Osteoblast (primary cell): ENCODE measurements at regions not wholly inside any gene's neighbourhood (a gene's known extent, or its start where the extent isn't known, plus 50 kb on each side); places are given as distances from the start of the nearest gene placed in this dataset.

ENCODE experiments used
- DNase-seq: peaks from one replicate; pipeline ENCODE4 v3.0.0; 2011; ENCODE audit warnings: low spot score, mixed read lengths; ENCODE audit not compliant: insufficient read length; ENCODE audit errors: missing footprints
- H2AFZ ChIP-seq: 2 replicates; pipeline ENCODE4 v1.6.0; 2011; ENCODE audit warnings: mild to moderate bottlenecking, low read length
- H3K27ac ChIP-seq: 2 replicates; pipeline ENCODE4 v1.5.1; 2011; ENCODE audit warnings: mild to moderate bottlenecking, low read depth, low read length, moderate library complexity
- H3K27me3 ChIP-seq: 2 replicates; pipeline ENCODE4 v1.6.0; 2012; ENCODE audit warnings: mild to moderate bottlenecking, control low read depth, inconsistent platforms, low read length, moderate library complexity; ENCODE audit not compliant: insufficient read depth
- H3K36me3 ChIP-seq: 2 replicates; pipeline ENCODE4 v1.5.1; 2011; ENCODE audit warnings: mild to moderate bottlenecking, low read length, control low read depth, moderate library complexity; ENCODE audit not compliant: insufficient read depth
- H3K4me1 ChIP-seq: 2 replicates; pipeline ENCODE4 v1.5.1; 2011; ENCODE audit warnings: mild to moderate bottlenecking, low read length, control low read depth, moderate library complexity; ENCODE audit not compliant: insufficient read depth
- H3K4me2 ChIP-seq: 2 replicates; pipeline ENCODE4 v1.6.0; 2011; ENCODE audit warnings: mild to moderate bottlenecking, low read length; ENCODE audit not compliant: insufficient read depth
- H3K4me3 ChIP-seq: fragments of 200-600 bp; sonication (generic); 3 replicates; pipeline ENCODE4 v1.5.1; 2012; ENCODE audit warnings: mild to moderate bottlenecking, low read length, inconsistent platforms; ENCODE audit not compliant: insufficient read depth
- H3K79me2 ChIP-seq: 2 replicates; pipeline ENCODE4 v1.6.0; 2012; ENCODE audit warnings: mild to moderate bottlenecking, low read length, control low read depth, inconsistent platforms; ENCODE audit not compliant: insufficient read depth
- H3K9me3 ChIP-seq: 2 replicates; pipeline ENCODE4 v1.5.1; 2011; ENCODE audit warnings: low read depth, low read length, control low read depth
- H4K20me1 ChIP-seq: 2 replicates; pipeline ENCODE4 v1.6.0; 2012; ENCODE audit warnings: mild to moderate bottlenecking, low read length, control low read depth; ENCODE audit not compliant: insufficient read depth
- TF ChIP-seq, protein P1 (sequence below): IDR thresholded peaks from 2 replicates; pipeline ENCODE4 v1.5.1; 2011; ENCODE audit warnings: mild to moderate bottlenecking, low read depth, low read length, moderate library complexity; ENCODE audit errors: extremely low read depth

- no peaks in the 10 kb centered on the region for H3K27me3 ChIP-seq
- H4K20me1 ChIP-seq, result no peaks in the 10 kb centered on the region
- no peaks in the 10 kb centered on the region for H3K4me1 ChIP-seq
- no peaks in the 10 kb centered on the region for H3K36me3 ChIP-seq
- H3K79me2 ChIP-seq, result no peaks in the 10 kb centered on the region
- H3K9me3 ChIP-seq, result no peaks in the 10 kb centered on the region
- DNase-seq, result no peak
- H3K4me3 ChIP-seq, result no peak overlapping the region
- H3K4me2 ChIP-seq, result no peak overlapping the region
- TF ChIP-seq, protein P1, sequence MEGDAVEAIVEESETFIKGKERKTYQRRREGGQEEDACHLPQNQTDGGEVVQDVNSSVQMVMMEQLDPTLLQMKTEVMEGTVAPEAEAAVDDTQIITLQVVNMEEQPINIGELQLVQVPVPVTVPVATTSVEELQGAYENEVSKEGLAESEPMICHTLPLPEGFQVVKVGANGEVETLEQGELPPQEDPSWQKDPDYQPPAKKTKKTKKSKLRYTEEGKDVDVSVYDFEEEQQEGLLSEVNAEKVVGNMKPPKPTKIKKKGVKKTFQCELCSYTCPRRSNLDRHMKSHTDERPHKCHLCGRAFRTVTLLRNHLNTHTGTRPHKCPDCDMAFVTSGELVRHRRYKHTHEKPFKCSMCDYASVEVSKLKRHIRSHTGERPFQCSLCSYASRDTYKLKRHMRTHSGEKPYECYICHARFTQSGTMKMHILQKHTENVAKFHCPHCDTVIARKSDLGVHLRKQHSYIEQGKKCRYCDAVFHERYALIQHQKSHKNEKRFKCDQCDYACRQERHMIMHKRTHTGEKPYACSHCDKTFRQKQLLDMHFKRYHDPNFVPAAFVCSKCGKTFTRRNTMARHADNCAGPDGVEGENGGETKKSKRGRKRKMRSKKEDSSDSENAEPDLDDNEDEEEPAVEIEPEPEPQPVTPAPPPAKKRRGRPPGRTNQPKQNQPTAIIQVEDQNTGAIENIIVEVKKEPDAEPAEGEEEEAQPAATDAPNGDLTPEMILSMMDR, result no peak
- H3K27ac ChIP-seq, result no peak overlapping the region
- H2AFZ ChIP-seq, result no peak overlapping the region
Measured at GRCh38 chr14:98802044-98802443, 470.0 kb downstream of the BCL11B start.

DNA sequence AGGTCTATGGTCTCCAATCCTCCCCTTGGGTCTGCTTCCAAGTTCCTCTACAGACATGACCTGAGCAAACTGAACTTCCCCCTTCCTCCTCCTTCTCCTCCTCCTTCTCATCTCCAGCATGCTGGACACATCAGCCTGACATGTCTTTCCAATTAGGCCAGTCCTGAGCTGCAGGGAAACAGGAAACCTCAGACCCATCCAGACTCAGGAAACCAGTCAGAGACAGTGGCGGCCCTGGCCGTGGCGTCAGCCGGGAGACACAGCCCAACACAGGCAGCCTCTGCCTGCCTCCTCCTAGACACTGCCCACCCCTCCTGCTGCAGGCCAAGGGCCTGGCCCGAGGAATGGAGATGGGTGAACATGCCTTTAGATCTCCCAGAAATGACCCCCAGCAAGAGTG lies 468.8 kb downstream of the BCL11B start:
- Histone ChIP-seq H3K4me2 (no peak overlapping the region), H2AFZ (no peak overlapping the region), H3K36me3 (no peaks in the 10 kb centered on the region), H3K9me3 (no peaks in the 10 kb centered on the region), H3K4me3 (no peak overlapping the region), H3K4me1 (no peaks in the 10 kb centered on the region), H4K20me1 (no peaks in the 10 kb centered on the region), H3K79me2 (no peaks in the 10 kb centered on the region), H3K27me3 (no peaks in the 10 kb centered on the region), H3K27ac (no peak overlapping the region)
- DNase-seq, result no peak
- TF ChIP-seq, protein P1, result no peak

DNA sequence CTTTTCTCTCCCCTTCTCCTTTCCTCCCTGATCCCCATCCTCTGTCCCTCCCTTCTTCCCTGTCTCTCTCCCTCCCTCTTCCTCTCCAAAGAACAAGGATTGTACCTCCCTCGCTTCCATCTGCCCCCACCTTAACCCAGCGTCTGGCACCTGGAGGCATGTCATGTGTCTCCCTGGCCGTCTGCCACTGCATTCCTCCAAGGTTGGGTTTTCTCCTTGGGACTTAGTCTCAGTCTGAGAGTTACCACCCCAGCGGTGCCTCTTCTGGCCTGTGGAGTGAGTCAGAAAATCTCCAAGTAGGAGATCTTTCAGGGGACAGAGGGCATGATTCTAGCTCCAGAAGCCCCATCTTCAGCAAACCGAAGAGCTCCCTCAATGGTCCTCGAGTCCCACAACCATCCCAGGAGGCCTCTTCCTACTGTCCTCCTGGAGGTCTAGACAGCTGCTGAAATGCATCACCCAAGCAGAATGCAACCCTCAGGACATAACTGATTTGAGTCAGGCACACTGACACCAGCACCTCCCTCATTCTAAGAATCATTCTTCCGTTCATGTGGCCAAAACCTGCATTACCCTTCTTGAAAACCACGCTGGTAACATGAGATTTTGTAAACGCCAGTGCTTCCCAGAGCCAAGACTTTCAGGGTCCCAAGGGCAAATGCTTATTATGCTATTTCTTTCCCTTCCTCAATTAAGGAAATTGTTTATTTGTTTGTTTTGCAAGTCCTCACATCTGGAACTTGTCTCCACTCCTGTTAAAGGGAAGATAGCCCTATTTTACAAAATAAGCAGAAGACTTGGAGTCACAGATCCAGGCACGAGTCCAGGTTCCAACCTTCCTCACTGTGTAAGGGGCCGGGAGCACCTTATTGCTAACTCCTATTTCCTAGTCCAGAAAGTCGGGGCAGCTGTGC lies 463.2 kb downstream of the BCL11B start:
- TF ChIP-seq, protein P1, result no peak
- Histone ChIP-seq H3K27ac (no peak overlapping the region), H3K27me3 (no peaks in the 10 kb centered on the region), H4K20me1 (no peaks in the 10 kb centered on the region), H3K4me2 (no peak overlapping the region), H3K36me3 (no peaks in the 10 kb centered on the region), H3K4me1 (no peaks in the 10 kb centered on the region), H3K9me3 (no peaks in the 10 kb centered on the region), H3K4me3 (no peak overlapping the region), H3K79me2 (no peaks in the 10 kb centered on the region), H2AFZ (no peak overlapping the region)
- peak; percentile 60 for DNase-seq

DNA sequence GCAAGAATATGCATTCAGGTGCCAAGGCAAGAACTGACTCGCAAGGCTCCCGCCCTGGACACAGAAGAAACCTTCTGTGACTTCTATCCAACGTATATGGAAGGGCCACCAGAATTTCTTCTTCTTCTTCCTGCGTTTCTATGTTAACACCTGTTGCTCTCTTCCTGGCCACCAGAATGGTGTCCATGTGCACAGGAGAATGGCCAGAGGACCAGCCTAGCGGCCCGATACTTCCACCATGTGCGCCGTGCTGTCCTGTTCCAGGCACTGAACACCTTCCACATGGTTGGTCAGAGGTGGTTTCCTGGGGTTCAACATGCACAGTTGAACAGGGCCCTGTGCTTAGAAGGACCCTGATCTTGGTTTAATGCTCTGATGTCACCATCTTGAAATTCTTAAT lies 455.8 kb downstream of the BCL11B start:
- no peaks in the 10 kb centered on the region for H3K27me3 ChIP-seq
- no peaks in the 10 kb centered on the region for H3K79me2 ChIP-seq
- H3K9me3 ChIP-seq, result no peaks in the 10 kb centered on the region
- no peak overlapping the region for H3K27ac ChIP-seq
- H3K4me3 ChIP-seq, result no peak overlapping the region
- no peaks in the 10 kb centered on the region for H4K20me1 ChIP-seq
- no peaks in the 10 kb centered on the region for H3K4me1 ChIP-seq
- H3K4me2 ChIP-seq, result no peak overlapping the region
- TF ChIP-seq, protein P1, result no peak
- no peaks in the 10 kb centered on the region for H3K36me3 ChIP-seq
- no peak for DNase-seq
- H2AFZ ChIP-seq, result no peak overlapping the region
